CD14-positive monocyte (primary cell): ENCODE measurements at regions not wholly inside any gene's neighbourhood (a gene's known extent, or its start where the extent isn't known, plus 50 kb on each side); places are given as distances from the start of the nearest gene placed in this dataset.

Source experiments
- DNase-seq, 3 donors: peaks; one replicate each; pipeline ENCODE4 v3.0.0-alpha.2; 2011 to 2022
- H2AFZ ChIP-seq: 2 replicates; pipeline ENCODE4 v1.6.0; 2012; ENCODE audit warnings: mild to moderate bottlenecking, low read depth, low read length, inconsistent platforms; ENCODE audit not compliant: insufficient read depth, poor library complexity, severe bottlenecking
- H3K27ac ChIP-seq, 2 donors: 1 replicate in 1 of 2; 2 replicates in 1 of 2; pipeline ENCODE4 v1.5.1; 2012 to 2013; ENCODE audit warnings: low read length in 2 of 2, control low read depth in 1 of 2, inconsistent platforms in 1 of 2, low read depth in 1 of 2, mild to moderate bottlenecking in 1 of 2
- H3K27me3 ChIP-seq, 2 donors: one replicate each; pipeline versions ENCODE4 v1.6.0 to v1.6.1; 2011 to 2013; ENCODE audit warnings: low read length in 2 of 2; ENCODE audit not compliant: control insufficient read depth in 2 of 2, insufficient read depth in 2 of 2
- H3K36me3 ChIP-seq, 2 donors: replicated peaks in 1 of 2; 1 replicate in 1 of 2; 2 replicates in 1 of 2; pipeline versions ENCODE4 v1.5.1 to v1.6.1; 2012 to 2013; ENCODE audit warnings: low read length in 2 of 2, control low read depth in 1 of 2, inconsistent platforms in 1 of 2, mild to moderate bottlenecking in 1 of 2; ENCODE audit not compliant: insufficient read depth in 2 of 2, control insufficient read depth in 1 of 2
- H3K4me1 ChIP-seq, 2 donors: 1 replicate in 1 of 2; 2 replicates in 1 of 2; pipeline versions ENCODE4 v1.5.1 to v1.6.1; 2012 to 2013; ENCODE audit warnings: low read length in 2 of 2, control low read depth in 1 of 2, inconsistent platforms in 1 of 2, mild to moderate bottlenecking in 1 of 2, moderate library complexity in 1 of 2; ENCODE audit not compliant: insufficient read depth in 2 of 2, control insufficient read depth in 1 of 2
- H3K4me2 ChIP-seq: replicated peaks from 2 replicates; pipeline ENCODE3; 2012; ENCODE audit warnings: low read length, moderate library complexity, mild to moderate bottlenecking; ENCODE audit not compliant: poor library complexity, severe bottlenecking; ENCODE audit errors: extremely low read depth
- H3K4me3 ChIP-seq, 3 experiments: fragments of 200-600 bp in 1 of 3; sonication (generic) in 1 of 3; replicated peaks in 1 of 3; 1 replicate in 2 of 3; 2 replicates in 1 of 3; pipeline ENCODE4 v1.5.1; 2011 to 2013; ENCODE audit warnings: low read length in 3 of 3, mild to moderate bottlenecking in 3 of 3, control low read depth in 2 of 3, low read depth in 2 of 3, inconsistent platforms in 1 of 3, moderate library complexity in 1 of 3
- H3K79me2 ChIP-seq: 2 replicates; pipeline ENCODE4 v1.6.0; 2012; ENCODE audit warnings: mild to moderate bottlenecking, control low read depth, inconsistent platforms, low read length, moderate library complexity; ENCODE audit not compliant: insufficient read depth
- H3K9ac ChIP-seq: 2 replicates; pipeline ENCODE4 v1.6.0; 2017; ENCODE audit warnings: low read length, mild to moderate bottlenecking; ENCODE audit not compliant: insufficient read depth, poor library complexity, severe bottlenecking
- H3K9me3 ChIP-seq, 2 donors: replicated peaks in 1 of 2; 1 replicate in 1 of 2; 2 replicates in 1 of 2; pipeline versions ENCODE4 v1.5.1 to v1.6.1; 2012 to 2013; ENCODE audit warnings: low read length in 2 of 2, control low read depth in 1 of 2; ENCODE audit not compliant: control insufficient read depth in 1 of 2, insufficient read depth in 1 of 2
- H4K20me1 ChIP-seq: 2 replicates; pipeline ENCODE4 v1.6.0; 2012; ENCODE audit warnings: mild to moderate bottlenecking, low read length, control low read depth, moderate library complexity; ENCODE audit not compliant: insufficient read depth
- H3K27ac Mint-ChIP-seq, 7 donors: one replicate each; pipeline ENCODE4 v1.8.0; 2020; ENCODE audit warnings: mild to moderate bottlenecking in 7 of 7, mixed read lengths in 7 of 7, moderate library complexity in 6 of 7, inconsistent platforms in 2 of 7
- H3K27me3 Mint-ChIP-seq, 3 donors: one replicate each; pipeline ENCODE4 v1.8.0; 2021 to 2022; ENCODE audit warnings: low read depth in 3 of 3, mild to moderate bottlenecking in 3 of 3, mixed read lengths in 3 of 3, moderate library complexity in 3 of 3, inconsistent platforms in 1 of 3
- H3K36me3 Mint-ChIP-seq, 2 donors: one replicate each; pipeline ENCODE4 v1.8.0; 2020; ENCODE audit warnings: mixed read lengths in 2 of 2, inconsistent platforms in 1 of 2, mild to moderate bottlenecking in 1 of 2
- H3K4me1 Mint-ChIP-seq: one replicate; pipeline ENCODE4 v1.8.0; 2020; ENCODE audit warnings: mild to moderate bottlenecking, mixed read lengths
- H3K4me3 Mint-ChIP-seq, 2 donors: one replicate each; pipeline ENCODE4 v1.8.0; 2020; ENCODE audit warnings: mild to moderate bottlenecking in 2 of 2, mixed read lengths in 2 of 2, moderate library complexity in 1 of 2
- H3K9me3 Mint-ChIP-seq, 7 donors: one replicate each; pipeline ENCODE4 v1.8.0; 2020 to 2022; ENCODE audit warnings: mixed read lengths in 7 of 7, mild to moderate bottlenecking in 6 of 7, moderate library complexity in 6 of 7, inconsistent platforms in 2 of 7
- WGBS: methylation state at CpG from one replicate; pipeline ENCODE4 v1.1.5; 2013; ENCODE audit warnings: missing lambda C conversion rate; ENCODE audit not compliant: insufficient coverage; 5-methylcytosine and 5-hydroxymethylcytosine counted together
- intact Hi-C, 2 donors: fragments of 100-400 bp; cut with micrococcal nuclease; formaldehyde crosslinking; loops; one replicate each; pipeline versions ENCODE4 v1.15.0 to v1.15.1; 2023
- TF ChIP-seq, protein P1 (sequence below): fragments of 200-600 bp; IDR thresholded peaks from one replicate; pipeline ENCODE4 v1.8.0; 2022; ENCODE audit warnings: antibody characterized with exemption, mild to moderate bottlenecking

DNA sequence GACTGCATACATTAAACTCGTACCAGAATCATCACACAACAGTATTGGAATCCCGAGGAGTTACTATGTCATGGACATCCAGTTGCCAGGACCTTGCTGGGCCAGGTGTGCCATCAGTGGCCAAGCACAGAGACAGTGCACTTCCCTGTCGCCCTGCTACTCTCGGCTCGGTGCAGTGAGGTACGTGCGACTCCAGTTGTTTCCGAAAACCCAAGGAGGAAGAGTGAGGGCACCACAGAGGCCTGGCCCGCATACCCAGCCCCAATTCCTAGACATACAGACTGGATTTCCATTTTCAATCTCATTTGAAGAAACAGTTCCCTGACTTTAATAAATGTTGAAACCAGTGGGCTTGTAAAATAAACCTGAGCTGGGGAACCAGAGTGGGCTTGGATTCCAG, 62.5 kb upstream of the AFDN start:
- DNase-seq, result no peak
- WGBS, result 94% methylated on average over 8 of the region's 9 CpGs
- H3K27me3 Mint-ChIP-seq, result peaks cover 2 to 8% (median 6%) of the 10 kb centered on the region in 3 donors

DNA sequence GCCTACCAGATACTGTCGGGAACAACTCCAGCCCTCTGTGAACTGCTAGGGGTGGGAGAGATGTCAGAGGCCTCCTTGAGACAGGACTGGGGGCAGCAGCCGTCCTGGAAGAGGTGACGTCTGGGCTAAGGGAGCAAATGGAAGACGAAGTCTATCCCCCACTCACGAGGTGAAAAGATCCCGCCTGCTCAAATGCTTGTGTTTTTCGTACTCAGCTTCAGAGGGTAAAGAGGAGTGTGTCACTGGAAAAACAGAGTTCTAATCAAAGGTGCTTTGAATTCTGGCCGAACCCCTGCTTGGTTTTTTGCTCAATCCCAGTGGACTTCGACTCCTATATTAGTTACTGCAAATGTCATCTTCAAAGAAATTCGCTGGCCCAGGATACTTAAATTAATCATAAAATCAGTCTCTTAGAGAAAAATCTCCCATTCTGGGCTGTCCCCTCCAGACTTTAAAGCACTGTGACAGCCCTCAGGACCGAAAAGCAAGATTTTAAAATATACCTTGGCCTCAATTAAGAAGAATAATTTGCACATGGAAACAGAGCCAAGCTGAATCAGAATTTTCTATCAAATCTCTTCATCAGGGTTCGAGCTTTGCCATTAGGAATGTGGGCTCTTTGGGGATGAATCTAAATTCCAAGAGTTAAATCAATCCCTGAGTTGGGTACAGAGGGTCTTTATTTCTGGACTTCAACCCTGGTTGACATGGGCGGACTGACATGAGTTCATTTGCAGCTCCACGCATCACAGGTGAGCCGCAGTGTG, 61.8 kb upstream of the AFDN start:
- Mint-ChIP-seq H3K9me3 (peaks cover 0 to 2% (median 0%) of the 10 kb centered on the region in 7 donors), H3K4me1 (no peaks in the 10 kb centered on the region), H3K27me3 (peaks cover 2 to 8% (median 6%) of the 10 kb centered on the region in 3 donors), H3K36me3 (no peaks in the 10 kb centered on the region), H3K4me3 (no peak overlapping the region), H3K27ac (no peak overlapping the region)
- Histone ChIP-seq H3K79me2 (no peaks in the 10 kb centered on the region), H3K4me2 (no peak overlapping the region), H3K4me1 (no peaks in the 10 kb centered on the region), H3K36me3 (no peaks in the 10 kb centered on the region), H3K9ac (no peak overlapping the region), H3K27me3 (no peaks in the 10 kb centered on the region), H2AFZ (no peak overlapping the region), H3K4me3 (no peak overlapping the region), H4K20me1 (no peaks in the 10 kb centered on the region), H3K27ac (no peak overlapping the region), H3K9me3 (no peaks in the 10 kb centered on the region)
- TF ChIP-seq, protein P1, sequence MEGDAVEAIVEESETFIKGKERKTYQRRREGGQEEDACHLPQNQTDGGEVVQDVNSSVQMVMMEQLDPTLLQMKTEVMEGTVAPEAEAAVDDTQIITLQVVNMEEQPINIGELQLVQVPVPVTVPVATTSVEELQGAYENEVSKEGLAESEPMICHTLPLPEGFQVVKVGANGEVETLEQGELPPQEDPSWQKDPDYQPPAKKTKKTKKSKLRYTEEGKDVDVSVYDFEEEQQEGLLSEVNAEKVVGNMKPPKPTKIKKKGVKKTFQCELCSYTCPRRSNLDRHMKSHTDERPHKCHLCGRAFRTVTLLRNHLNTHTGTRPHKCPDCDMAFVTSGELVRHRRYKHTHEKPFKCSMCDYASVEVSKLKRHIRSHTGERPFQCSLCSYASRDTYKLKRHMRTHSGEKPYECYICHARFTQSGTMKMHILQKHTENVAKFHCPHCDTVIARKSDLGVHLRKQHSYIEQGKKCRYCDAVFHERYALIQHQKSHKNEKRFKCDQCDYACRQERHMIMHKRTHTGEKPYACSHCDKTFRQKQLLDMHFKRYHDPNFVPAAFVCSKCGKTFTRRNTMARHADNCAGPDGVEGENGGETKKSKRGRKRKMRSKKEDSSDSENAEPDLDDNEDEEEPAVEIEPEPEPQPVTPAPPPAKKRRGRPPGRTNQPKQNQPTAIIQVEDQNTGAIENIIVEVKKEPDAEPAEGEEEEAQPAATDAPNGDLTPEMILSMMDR, result no peak
- 93% methylated on average over 8 of the region's 15 CpGs for WGBS
- no peak for DNase-seq
- intact Hi-C loops, result no loop called here

More for the DNA sequence above, 62.5 kb upstream of the AFDN start:
- Mint-ChIP-seq H3K4me3 (no peak overlapping the region), H3K4me1 (no peaks in the 10 kb centered on the region), H3K27ac (no peak overlapping the region), H3K9me3 (peaks cover 0 to 2% (median 0%) of the 10 kb centered on the region in 7 donors), H3K36me3 (no peaks in the 10 kb centered on the region)
- H3K4me2 ChIP-seq, result no peak overlapping the region
- intact Hi-C loops, result no loop called here
- TF ChIP-seq, protein P1, result no peak
- no peaks in the 10 kb centered on the region for H3K36me3 ChIP-seq
- H3K4me1 ChIP-seq, result no peaks in the 10 kb centered on the region
- H3K27me3 ChIP-seq, result no peaks in the 10 kb centered on the region
- no peaks in the 10 kb centered on the region for H4K20me1 ChIP-seq
- no peak overlapping the region for H3K9ac ChIP-seq
- no peaks in the 10 kb centered on the region for H3K9me3 ChIP-seq
- H3K27ac ChIP-seq, result no peak overlapping the region
- no peak overlapping the region for H2AFZ ChIP-seq
- no peak overlapping the region for H3K4me3 ChIP-seq
- no peaks in the 10 kb centered on the region for H3K79me2 ChIP-seq
